ENCODE measurements at regions not wholly inside any gene's neighbourhood (a gene's known extent, or its start where the extent isn't known, plus 50 kb on each side); places are given as distances from the start of the nearest gene placed in this dataset.

DNA sequence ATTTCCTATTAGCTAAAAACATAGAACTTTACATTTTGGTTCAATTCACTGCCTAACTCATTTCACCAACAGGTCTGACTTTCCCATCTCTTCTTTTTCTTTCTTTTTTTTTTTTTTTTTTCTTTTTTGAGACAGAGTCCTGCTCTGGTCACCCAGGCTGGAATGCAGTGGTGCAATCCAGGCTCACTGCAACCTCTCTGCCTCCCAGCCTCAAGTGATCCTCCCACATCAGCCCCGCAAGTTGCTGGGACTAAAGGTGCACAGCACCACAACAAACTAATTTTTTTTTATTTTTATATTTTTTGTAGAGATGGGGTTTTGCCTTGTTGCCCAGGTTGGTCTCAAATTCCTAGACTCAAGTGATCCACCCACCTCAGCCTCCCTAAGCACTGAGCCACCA lies 57.8 kb upstream of the HNRNPA3 start:
- Histone ChIP-seq H3K4me1 (ENCODE audit: control insufficient read depth in 1 of 2, low read depth in 2 of 2) (no peaks in the 10 kb centered on the region), H3K4me3 (no peak overlapping the region), H3K27ac (no peak overlapping the region), H3K36me3 (no peaks in the 10 kb centered on the region), H3K27me3 (replicated peaks; ENCODE audit: insufficient read depth) (peaks cover 1% of the 10 kb centered on the region), H3K9me3 (no peaks in the 10 kb centered on the region)
- TF ChIP-seq, protein P1, sequence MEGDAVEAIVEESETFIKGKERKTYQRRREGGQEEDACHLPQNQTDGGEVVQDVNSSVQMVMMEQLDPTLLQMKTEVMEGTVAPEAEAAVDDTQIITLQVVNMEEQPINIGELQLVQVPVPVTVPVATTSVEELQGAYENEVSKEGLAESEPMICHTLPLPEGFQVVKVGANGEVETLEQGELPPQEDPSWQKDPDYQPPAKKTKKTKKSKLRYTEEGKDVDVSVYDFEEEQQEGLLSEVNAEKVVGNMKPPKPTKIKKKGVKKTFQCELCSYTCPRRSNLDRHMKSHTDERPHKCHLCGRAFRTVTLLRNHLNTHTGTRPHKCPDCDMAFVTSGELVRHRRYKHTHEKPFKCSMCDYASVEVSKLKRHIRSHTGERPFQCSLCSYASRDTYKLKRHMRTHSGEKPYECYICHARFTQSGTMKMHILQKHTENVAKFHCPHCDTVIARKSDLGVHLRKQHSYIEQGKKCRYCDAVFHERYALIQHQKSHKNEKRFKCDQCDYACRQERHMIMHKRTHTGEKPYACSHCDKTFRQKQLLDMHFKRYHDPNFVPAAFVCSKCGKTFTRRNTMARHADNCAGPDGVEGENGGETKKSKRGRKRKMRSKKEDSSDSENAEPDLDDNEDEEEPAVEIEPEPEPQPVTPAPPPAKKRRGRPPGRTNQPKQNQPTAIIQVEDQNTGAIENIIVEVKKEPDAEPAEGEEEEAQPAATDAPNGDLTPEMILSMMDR (IDR thresholded peaks at IDR 0.05) = no peak
- DNase-seq (ENCODE audit: low spot score) (no peak), ATAC-seq (ENCODE audit: insufficient number of reproducible peaks, low FRiP score, low read depth) (no peak)

DNA sequence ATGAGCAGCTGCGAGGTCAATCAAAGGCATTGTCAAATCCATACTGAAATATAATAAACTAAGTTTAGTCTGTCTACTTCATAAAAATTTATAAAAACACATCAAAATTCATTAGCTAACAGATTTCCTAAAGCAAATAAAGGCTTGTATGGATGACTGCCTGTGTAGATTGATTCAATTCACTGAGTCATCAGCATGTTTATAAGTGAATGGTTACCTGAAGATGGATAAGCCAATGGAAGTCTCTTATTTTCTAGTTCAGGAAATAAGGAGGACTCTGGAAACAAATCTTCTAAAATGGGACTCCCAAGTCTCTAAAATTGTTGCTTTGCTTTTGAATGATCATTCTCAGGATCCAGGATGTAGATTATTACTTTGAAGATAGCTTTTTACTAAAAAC lies 57.0 kb upstream of the HNRNPA3 start:
- TF ChIP-seq, protein P1 (IDR thresholded peaks at IDR 0.05) = no peak
- Histone ChIP-seq H3K4me3 (no peak overlapping the region), H3K9me3 (no peaks in the 10 kb centered on the region), H3K27ac (no peak overlapping the region), H3K36me3 (no peaks in the 10 kb centered on the region), H3K4me1 (ENCODE audit: control insufficient read depth in 1 of 2, low read depth in 2 of 2) (no peaks in the 10 kb centered on the region), H3K27me3 (replicated peaks; ENCODE audit: insufficient read depth) (no peaks in the 10 kb centered on the region)
- DNase-seq (ENCODE audit: low spot score) (no peak), ATAC-seq (ENCODE audit: insufficient number of reproducible peaks, low FRiP score, low read depth) (no peak)

DNA sequence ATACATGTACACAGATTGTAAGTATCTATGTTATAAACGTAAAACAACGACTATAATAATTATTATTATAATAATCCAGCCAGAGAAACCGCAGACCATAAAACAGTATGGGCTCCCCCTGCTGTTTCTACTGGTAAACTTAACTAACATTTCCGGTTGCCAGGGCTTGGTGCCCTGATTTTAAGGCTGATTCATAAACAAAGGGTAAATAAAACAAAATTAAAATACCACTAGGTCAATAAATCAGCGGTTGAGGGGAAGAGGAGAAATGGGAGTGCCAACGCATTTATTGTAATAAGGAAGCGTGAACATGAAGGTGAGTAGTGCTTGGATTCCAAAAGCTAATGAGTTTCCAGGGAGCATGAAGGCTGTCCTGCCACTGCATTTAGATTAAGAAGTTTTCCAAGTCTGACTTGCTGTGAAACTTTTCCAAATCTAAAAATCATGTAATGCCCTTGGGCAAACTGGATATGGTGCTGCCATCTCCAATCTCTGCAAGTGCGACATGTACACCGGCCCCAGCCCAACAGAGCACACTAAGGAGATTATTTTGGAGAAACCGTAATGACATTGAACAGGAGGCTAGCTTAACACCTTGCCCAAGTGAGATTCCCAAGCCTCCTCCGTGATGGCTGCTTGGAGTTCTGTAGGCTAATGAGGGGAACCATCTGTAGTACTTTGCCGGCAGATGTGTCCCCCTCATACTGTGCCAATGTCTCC lies 50.7 kb upstream of the HNRNPA3 start:
- no peak for ATAC-seq (ENCODE audit: insufficient number of reproducible peaks, low FRiP score, low read depth)
- no peak overlapping the region for H3K4me3 ChIP-seq
- H3K4me1 ChIP-seq (ENCODE audit: control insufficient read depth in 1 of 2, low read depth in 2 of 2) = peaks cover 7 to 15% of the 10 kb centered on the region in 2 donors
- TF ChIP-seq, protein P1 (IDR thresholded peaks at IDR 0.05) = peak; percentile 39
- no peak overlapping the region for H3K27ac ChIP-seq
- DNase-seq (ENCODE audit: low spot score) = no peak
- no peaks in the 10 kb centered on the region for H3K9me3 ChIP-seq
- no peaks in the 10 kb centered on the region for H3K27me3 ChIP-seq (replicated peaks; ENCODE audit: insufficient read depth)
- H3K36me3 ChIP-seq = no peaks in the 10 kb centered on the region

All from thoracic aorta (tissue), 2 donors.